Esophagus (tissue), 2 donors: ENCODE measurements at regions not wholly inside any gene's neighbourhood (a gene's known extent, or its start where the extent isn't known, plus 50 kb on each side); places are given as distances from the start of the nearest gene placed in this dataset.

Experiments
- H3K27ac ChIP-seq, 2 donors: one replicate each; pipeline ENCODE4 v1.5.1; 2013; ENCODE audit warnings: low read depth in 2 of 2, mild to moderate bottlenecking in 2 of 2, inconsistent platforms in 1 of 2, low read length in 1 of 2, moderate library complexity in 1 of 2
- H3K27me3 ChIP-seq, 2 donors: one replicate each; pipeline ENCODE4 v1.6.1; 2013; ENCODE audit warnings: low read length in 2 of 2, control low read depth in 1 of 2, mild to moderate bottlenecking in 1 of 2; ENCODE audit not compliant: insufficient read depth in 2 of 2, control insufficient read depth in 1 of 2
- H3K36me3 ChIP-seq, 2 donors: one replicate each; pipeline ENCODE4 v1.6.1; 2013; ENCODE audit warnings: low read length in 1 of 2; ENCODE audit not compliant: control insufficient read depth in 2 of 2, insufficient read depth in 2 of 2
- H3K4me1 ChIP-seq, 2 donors: one replicate each; pipeline ENCODE4 v1.6.1; 2013; ENCODE audit warnings: low read length in 1 of 2; ENCODE audit not compliant: control insufficient read depth in 2 of 2, insufficient read depth in 2 of 2
- H3K4me3 ChIP-seq, 2 donors: one replicate each; pipeline ENCODE4 v1.5.1; 2013; ENCODE audit warnings: low read length in 2 of 2, mild to moderate bottlenecking in 2 of 2, low read depth in 1 of 2, moderate library complexity in 1 of 2
- H3K9me3 ChIP-seq, 2 donors: one replicate each; pipeline ENCODE4 v1.6.1; 2013; ENCODE audit warnings: mild to moderate bottlenecking in 2 of 2, low read depth in 1 of 2, low read length in 1 of 2, moderate library complexity in 1 of 2; ENCODE audit not compliant: control insufficient read depth in 2 of 2, insufficient read depth in 1 of 2
- WGBS, 2 donors: extraction: QIAGEN DNeasy Blood & Tissue Kit; methylation state at CpG; one replicate each; pipeline ENCODE4 v1.1.7; 2013; 5-methylcytosine and 5-hydroxymethylcytosine counted together
- donor health status: healthy with polysubstance abuse.
- donor health status: Bipolar disorder and iron deficiency.

DNA sequence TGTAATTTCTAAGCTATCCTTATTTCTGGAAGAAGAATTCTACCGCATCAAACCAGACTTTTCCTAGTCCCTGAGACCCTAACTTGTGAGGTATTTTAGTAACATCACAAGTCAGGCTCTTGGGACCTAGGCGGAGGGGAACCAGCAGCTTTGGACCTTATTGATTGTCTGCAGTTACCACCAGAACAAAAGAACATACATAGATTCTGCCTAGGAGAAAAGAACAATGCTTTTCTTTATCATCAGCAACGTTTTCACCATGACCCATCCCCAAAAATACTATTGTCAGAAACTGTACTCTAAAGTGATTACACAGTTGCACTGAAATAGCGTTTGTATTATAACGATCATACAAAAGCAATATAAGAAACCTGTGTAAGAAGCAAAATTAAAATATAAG is 860.4 kb downstream of the USP25 start:
- no peaks in the 10 kb centered on the region for H3K36me3 ChIP-seq
- no peaks in the 10 kb centered on the region for H3K9me3 ChIP-seq
- 79 to 81% methylated on average over 5 of the region's 5 CpGs for WGBS, 2 donors
- H3K27ac ChIP-seq, result no peak overlapping the region
- H3K4me3 ChIP-seq, result no peak overlapping the region
- H3K27me3 ChIP-seq, result no peaks in the 10 kb centered on the region
- H3K4me1 ChIP-seq, result peaks cover 2 to 3% of the 10 kb centered on the region in 2 donors

GRCh38 chr21:16590641-16591292 is 861.0 kb downstream of the USP25 start:
- H3K36me3 ChIP-seq, result no peaks in the 10 kb centered on the region
- H3K4me3 ChIP-seq, result no peak overlapping the region
- no peaks in the 10 kb centered on the region for H3K9me3 ChIP-seq
- peaks cover 2 to 3% of the 10 kb centered on the region in 2 donors for H3K4me1 ChIP-seq
- WGBS, 2 donors, result 88% methylated on average over 5 of the region's 5 CpGs
- H3K27ac ChIP-seq, result no peak overlapping the region
- no peaks in the 10 kb centered on the region for H3K27me3 ChIP-seq

GRCh38 chr21:16592381-16592780 is 862.6 kb downstream of the USP25 start:
- WGBS, 2 donors, result 74 to 79% methylated on average over 5 of the region's 5 CpGs
- no peaks in the 10 kb centered on the region for H3K9me3 ChIP-seq
- H3K27me3 ChIP-seq, result no peaks in the 10 kb centered on the region
- H3K4me3 ChIP-seq, result no peak overlapping the region
- H3K27ac ChIP-seq, result no peak overlapping the region
- H3K36me3 ChIP-seq, result no peaks in the 10 kb centered on the region
- peaks cover 2 to 3% of the 10 kb centered on the region in 2 donors for H3K4me1 ChIP-seq

DNA sequence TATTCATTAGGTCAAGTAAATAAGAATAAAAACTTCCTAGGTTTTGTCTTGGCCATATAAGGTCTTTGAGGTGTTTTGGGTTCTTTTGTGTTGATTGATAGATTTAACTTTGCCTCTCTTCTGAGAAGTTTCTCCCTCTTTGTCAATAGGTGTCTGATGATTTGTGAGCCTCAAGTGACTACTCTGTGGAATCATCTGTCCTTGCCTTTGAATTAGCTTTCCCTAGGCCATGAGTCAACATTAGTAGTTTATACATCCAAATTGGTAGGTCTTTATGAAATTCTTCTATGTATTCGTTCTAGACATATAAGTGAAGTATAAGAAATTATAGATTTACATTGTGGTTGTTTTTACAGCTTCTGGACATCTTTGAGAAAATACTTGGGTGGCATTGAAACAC is 864.4 kb downstream of the USP25 start:
- no peak overlapping the region for H3K4me3 ChIP-seq
- no peak overlapping the region for H3K27ac ChIP-seq
- H3K9me3 ChIP-seq, result no peaks in the 10 kb centered on the region
- H3K36me3 ChIP-seq, result no peaks in the 10 kb centered on the region
- WGBS, 2 donors, result 76 to 85% methylated on average over 1 of the region's 1 CpG
- H3K4me1 ChIP-seq, result no peaks in the 10 kb centered on the region
- H3K27me3 ChIP-seq, result no peaks in the 10 kb centered on the region

GRCh38 chr21:16596369-16596768 is 866.6 kb downstream of the USP25 start:
- Histone ChIP-seq H3K9me3 (no peaks in the 10 kb centered on the region), H3K4me3 (no peak overlapping the region), H3K4me1 (no peaks in the 10 kb centered on the region), H3K27me3 (no peaks in the 10 kb centered on the region), H3K36me3 (no peaks in the 10 kb centered on the region), H3K27ac (no peak overlapping the region)
- 88 to 93% methylated on average over 4 of the region's 4 CpGs for WGBS, 2 donors

DNA sequence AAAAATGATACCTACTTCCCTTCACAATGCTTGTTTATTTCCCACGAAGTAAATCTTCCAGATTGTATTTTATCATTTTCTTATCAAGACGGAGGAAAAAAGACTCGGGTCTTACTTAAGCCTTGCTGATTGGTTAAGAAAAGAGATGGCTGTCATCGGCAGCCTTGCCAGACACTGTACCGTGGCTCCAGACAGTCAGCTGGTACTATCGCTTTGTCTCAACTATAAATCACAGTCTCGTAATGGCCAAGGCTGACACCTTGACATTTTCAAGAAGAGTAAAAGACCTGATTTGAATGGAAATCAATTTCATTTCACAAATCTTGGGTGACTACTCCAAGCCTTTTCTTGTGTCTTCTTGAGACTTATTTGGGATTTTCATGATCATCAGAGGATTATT is 868.0 kb downstream of the USP25 start:
- no peak overlapping the region for H3K27ac ChIP-seq
- WGBS, 2 donors, result 85 to 88% methylated on average over 7 of the region's 7 CpGs
- H3K9me3 ChIP-seq, result no peaks in the 10 kb centered on the region

DNA sequence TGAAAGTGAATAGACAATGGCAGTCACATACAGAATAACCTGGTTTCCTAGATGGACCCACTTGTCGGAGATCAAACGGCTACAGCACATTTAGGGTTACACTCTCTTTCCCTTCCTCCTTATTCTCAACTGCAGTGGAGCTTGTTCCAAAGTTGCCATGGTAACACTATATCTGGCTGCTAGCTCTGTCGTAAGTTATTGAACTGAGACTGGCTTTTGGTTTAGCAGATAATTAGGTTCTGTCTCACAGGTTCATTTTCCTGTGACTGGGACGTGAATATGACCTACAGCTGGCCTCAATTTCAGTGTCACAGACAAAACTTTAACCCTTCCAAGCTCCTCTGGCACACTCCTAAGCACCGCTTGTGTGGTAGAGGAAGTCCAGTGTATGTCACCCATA is 875.8 kb downstream of the USP25 start:
- H3K9me3 ChIP-seq, result no peaks in the 10 kb centered on the region
- no peak overlapping the region for H3K4me3 ChIP-seq
- H3K27ac ChIP-seq, result no peak overlapping the region
- no peaks in the 10 kb centered on the region for H3K36me3 ChIP-seq
- no peaks in the 10 kb centered on the region for H3K4me1 ChIP-seq
- 56 to 72% methylated on average over 5 of the region's 5 CpGs for WGBS, 2 donors
- H3K27me3 ChIP-seq, result no peaks in the 10 kb centered on the region

More for the DNA sequence above, 868.0 kb downstream of the USP25 start:
- no peak overlapping the region for H3K4me3 ChIP-seq
- H3K27me3 ChIP-seq, result no peaks in the 10 kb centered on the region
- H3K36me3 ChIP-seq, result no peaks in the 10 kb centered on the region
- H3K4me1 ChIP-seq, result no peaks in the 10 kb centered on the region

- Histone ChIP-seq H3K27ac (no peak overlapping the region), H3K9me3 (no peaks in the 10 kb centered on the region), H3K4me1 (no peaks in the 10 kb centered on the region), H3K27me3 (no peaks in the 10 kb centered on the region), H3K4me3 (no peak overlapping the region), H3K36me3 (no peaks in the 10 kb centered on the region)
- WGBS, 2 donors, result 88 to 91% methylated on average over 1 of the region's 1 CpG
Measured at GRCh38 chr21:16606271-16606670, 876.5 kb downstream of the USP25 start.

DNA sequence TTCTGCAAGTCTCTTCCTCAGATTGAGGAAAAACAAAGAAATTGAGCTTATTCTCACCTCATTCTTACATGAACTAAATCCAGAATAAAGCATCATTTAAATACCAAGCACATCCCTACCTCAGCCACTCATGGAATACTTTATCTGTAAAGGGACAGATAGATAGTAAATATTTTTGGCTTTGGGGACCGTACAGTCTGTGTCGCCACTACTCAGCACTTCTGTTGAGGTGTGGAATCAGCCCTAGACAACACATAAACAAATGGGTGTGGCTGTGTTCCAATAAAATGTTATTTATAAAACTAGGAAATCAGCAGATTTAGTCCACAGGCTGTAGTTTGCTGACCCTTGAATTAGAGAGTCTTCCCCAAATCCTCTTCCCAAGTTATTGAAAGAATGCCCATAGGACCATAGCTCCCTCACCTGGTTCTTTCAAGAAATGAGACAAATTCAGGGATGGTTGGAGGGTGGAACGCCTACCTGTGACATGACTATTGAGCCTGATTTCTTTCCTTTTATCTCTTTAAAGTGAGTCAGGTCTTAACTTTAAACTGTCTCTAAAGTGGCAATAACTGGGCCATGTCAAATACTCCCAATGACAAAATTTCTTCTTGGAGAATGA is 878.5 kb downstream of the USP25 start:
- Histone ChIP-seq H3K36me3 (no peaks in the 10 kb centered on the region), H3K4me1 (no peaks in the 10 kb centered on the region), H3K9me3 (no peaks in the 10 kb centered on the region), H3K4me3 (no peak overlapping the region), H3K27ac (no peak overlapping the region), H3K27me3 (no peaks in the 10 kb centered on the region)
- 89 to 94% methylated on average over 3 of the region's 3 CpGs for WGBS, 2 donors

DNA sequence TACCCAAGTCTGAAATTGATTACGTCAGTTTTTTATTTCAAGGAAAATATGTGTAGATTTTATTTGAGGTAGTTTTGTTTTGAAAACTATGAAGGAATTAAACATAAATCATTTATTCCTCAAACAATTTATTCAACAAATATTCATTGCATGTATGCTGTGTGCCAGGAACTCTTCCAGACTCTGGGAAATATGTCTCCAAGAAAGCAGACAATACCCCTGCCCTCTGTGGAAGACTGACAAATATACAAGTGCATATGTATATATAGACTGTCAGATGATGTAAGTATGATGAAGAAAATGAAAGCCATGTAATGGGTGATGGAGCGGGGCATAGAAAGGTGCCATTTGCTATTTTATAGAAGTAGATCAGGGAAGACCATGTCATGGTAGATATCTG is 889.5 kb downstream of the USP25 start:
- H3K4me3 ChIP-seq, result no peak overlapping the region
- H3K27ac ChIP-seq, result no peak overlapping the region
- H3K4me1 ChIP-seq, result no peaks in the 10 kb centered on the region
- no peaks in the 10 kb centered on the region for H3K36me3 ChIP-seq
- no peaks in the 10 kb centered on the region for H3K9me3 ChIP-seq
- no peaks in the 10 kb centered on the region for H3K27me3 ChIP-seq
- 86 to 93% methylated on average over 2 of the region's 2 CpGs for WGBS, 2 donors
